GM03348 (cell line): ENCODE measurements at regions not wholly inside any gene's neighbourhood (a gene's known extent, or its start where the extent isn't known, plus 50 kb on each side); places are given as distances from the start of the nearest gene placed in this dataset.
A peak's percentile ranks its signal among the peaks of the same experiment; 100 is the strongest.

Experiments
- DNase-seq: peaks from one replicate; pipeline ENCODE4 v3.0.0; 2012; ENCODE audit warnings: low spot score

DNA sequence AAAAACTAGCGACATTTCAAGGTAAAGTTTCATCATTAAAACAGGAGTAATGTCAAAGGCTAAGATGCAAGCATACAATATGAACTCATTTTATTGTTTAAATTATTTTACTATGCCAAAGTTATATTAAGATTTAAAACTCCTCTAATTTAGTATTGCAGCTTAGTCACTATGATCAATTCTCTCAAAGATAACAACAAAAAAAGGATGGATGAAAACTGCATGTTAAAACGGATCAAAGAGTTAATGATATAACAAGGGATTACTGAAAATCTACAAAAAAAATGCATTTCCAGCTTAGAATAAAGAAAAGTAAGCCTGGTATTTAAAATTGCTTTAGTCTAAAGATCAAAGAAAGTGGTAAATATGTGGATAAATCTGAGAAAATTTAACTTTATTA lies 587.8 kb upstream of the PCDH20 start:
- DNase-seq, result no peak

DNA sequence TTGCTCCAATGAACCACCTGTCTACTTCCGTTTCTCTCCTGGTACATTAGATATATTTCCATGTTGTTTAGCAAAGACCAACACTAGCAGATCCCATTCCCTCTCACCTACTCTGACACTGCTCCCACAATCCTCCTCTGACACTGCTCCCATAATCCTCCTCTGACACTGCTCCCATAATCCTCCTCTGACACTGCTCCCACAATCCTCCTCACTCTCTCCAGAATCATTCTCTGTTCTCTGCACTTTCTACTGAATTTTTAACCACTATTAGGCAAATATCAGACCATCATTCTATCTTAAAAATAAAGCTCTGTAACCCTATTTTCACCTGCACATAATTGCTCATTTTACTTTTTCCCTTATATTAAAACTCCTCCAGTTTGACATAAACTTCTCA lies 578.5 kb upstream of the PCDH20 start:
- DNase-seq, result no peak

GRCh38 chr13:61989978-61990377 lies 574.3 kb upstream of the PCDH20 start:
- DNase-seq, result no peak

GRCh38 chr13:61988810-61989209 lies 573.2 kb upstream of the PCDH20 start:
- DNase-seq, result no peak

DNA sequence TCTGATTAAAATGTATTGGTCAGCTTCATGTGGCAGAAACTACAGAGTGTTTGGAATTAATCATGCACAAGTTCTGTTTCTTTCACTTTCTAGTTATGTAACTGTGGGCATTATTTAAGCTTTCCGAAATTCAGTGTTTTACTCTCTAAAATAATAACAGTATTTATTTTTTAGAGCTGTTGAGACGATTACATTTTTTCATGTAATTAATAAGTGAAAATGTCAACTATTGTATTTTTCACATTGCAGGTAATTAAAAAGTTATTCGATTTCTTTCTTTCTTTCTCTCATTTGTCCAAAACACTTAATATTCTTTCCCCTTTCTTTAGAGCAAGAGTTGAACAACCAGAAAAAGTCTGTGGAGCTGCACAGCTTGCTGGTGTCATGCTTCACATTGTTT lies 559.4 kb upstream of the PCDH20 start:
- DNase-seq, result no peak

- no peak for DNase-seq
Measured at GRCh38 chr13:61965756-61966155, 550.1 kb upstream of the PCDH20 start.

- no peak for DNase-seq
Measured at GRCh38 chr13:61960981-61961380, 545.3 kb upstream of the PCDH20 start.

DNA sequence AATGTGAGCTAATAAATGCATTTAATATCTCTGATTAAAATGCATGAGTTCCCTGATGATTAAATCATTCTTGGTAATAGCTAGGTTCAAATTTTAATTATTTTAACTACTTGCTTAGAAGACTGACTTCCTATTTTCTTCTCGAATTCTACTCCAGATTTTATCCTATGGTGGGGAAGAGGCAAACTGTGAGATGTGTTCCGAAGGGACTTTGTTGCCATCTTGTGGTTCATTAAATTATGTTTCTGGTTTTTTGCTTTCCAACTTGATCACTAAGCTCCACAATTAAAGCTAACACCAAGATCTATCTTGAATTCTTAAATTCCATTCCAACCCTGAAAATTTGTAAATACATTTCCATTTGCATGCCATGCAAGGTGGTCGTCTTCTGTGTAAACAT lies 538.4 kb upstream of the PCDH20 start:
- DNase-seq, result peak; percentile 2

DNA sequence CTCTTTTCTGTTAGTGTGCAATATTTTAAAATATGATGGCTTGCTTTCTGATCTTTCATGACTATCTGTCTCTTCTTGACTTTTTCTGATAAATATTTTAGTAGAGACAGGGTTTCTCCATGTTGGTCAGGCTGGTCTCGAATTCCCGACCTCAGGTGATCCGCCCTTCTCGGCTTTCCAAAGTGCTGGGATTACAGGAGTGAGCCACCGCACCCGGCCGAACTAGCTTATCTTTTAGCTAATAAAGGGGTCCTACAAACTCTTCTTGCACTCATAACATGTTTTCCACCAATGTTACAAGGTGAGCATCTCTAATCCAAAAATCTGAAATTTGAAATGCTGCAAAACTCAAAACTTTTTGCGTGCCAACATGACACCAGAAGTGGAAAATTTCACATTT lies 535.2 kb upstream of the PCDH20 start:
- DNase-seq, result no peak

DNA sequence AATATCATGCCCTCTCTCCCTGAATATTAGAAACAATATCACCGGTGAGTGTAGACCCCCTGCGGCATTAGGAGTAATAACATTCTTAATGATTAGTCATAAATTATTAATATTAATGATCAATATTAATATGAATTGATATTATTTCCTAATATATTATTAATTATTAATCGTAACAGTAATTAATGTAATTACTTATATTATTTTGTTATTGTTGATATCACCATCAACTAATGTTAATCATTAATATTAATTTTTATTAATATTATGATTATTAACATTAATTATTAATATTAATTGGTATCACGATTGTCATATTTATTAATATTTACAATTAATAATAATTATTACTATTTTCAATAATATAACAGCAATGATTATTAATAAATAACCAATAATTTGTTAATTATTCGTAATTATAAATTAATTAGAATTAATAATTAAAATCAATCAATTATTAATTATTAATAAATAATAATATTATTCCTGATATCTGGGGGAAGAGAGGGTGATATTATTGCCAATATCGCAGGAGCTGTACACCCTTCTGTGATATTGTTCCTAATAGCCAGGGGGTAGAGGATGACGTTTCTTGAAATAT lies 528.8 kb upstream of the PCDH20 start:
- DNase-seq, result no peak

DNA sequence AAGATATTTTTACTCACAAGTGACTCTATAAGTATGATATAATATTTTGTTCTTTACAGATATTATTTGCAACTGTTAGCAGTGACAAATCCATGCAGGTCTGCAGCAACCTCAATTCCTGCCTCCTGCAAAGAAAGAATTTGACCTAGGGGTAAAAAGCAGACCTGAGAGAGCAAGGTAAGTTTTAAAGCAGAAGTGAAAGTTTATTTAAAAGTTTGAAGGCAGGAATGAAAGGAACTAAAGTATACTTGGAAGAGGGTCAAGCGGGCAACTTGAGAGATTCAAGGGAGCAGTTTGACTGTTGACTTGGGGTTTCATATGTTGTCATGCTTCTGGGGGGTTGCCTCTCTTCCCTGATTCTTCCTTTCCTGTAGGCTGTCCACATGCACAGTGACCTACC lies 520.1 kb upstream of the PCDH20 start:
- DNase-seq, result no peak

DNA sequence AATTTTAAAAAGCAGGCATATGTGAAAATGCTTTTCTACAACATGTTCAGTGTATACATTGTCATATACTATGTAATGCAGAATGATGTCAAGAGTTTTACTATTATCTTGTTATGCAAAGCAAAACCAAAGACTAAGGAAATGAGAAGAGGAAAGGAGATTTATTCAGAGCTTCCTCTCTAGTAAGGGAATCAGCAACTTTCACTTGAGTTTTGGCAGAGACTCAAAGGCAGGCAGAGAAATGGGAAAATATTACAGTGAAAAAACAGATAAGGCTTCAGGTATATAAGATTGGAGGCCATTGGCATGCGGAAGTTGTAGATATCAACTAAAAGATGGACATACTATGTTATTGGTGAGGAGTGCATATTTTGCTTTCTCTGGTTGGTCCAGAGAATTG lies 512.0 kb upstream of the PCDH20 start:
- DNase-seq, result no peak

DNA sequence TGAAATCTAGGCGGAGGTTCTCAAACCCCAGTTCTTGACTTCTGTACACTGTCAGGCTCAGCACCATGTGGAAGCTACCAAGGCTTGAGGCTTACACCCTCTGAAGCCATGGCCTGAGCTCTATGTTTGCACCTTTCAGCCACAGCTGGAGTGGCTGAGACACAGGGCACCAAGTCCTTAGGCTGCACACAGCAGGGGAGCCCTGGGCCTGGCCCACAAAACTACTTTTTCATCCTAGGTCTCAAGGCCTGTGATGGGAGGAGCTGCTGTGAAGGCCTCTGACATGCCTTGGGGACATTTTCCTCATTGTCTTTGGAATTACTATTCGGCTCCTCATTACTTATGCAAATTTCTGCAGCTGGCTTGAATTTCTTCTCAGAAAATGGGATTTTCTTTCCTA lies 503.2 kb upstream of the PCDH20 start:
- no peak for DNase-seq

GRCh38 chr13:61916483-61916882 lies 500.8 kb upstream of the PCDH20 start:
- no peak for DNase-seq

- no peak for DNase-seq
Measured at GRCh38 chr13:61913183-61913582, 497.5 kb upstream of the PCDH20 start.

DNA sequence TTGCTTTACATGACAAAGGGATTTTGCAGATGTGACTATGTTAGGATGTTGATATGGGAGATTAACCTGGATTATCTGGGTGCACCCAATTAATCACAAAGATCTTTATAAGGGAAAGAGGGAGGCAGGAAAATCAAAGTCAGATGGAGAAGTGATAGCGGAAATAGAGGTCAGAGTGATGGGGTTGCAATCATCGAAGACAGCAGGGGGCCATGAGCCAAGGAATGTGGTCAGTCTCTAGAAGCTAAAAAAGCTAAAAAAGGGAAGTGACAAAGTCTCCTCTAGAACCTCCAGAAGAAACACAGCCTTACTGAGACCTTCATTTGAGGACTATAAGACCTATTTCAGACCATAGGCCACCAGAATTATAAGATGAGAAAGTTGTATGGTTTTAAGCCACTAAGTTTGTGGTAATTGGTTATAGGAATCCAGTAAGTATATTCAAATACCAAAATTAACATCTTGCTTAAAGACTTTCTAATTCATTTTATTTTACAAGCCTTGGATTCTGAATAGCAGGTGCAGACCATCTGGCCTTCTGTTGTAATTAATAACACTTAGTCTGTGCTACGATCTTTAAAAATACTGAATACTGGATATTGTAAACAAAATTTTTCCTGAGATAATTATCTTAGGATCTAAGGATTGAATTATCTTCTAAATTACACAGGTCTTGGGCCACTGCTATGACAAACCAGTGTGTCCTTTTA lies 493.4 kb upstream of the PCDH20 start:
- DNase-seq, result no peak

GRCh38 chr13:61905054-61905453 lies 489.4 kb upstream of the PCDH20 start:
- no peak for DNase-seq

DNA sequence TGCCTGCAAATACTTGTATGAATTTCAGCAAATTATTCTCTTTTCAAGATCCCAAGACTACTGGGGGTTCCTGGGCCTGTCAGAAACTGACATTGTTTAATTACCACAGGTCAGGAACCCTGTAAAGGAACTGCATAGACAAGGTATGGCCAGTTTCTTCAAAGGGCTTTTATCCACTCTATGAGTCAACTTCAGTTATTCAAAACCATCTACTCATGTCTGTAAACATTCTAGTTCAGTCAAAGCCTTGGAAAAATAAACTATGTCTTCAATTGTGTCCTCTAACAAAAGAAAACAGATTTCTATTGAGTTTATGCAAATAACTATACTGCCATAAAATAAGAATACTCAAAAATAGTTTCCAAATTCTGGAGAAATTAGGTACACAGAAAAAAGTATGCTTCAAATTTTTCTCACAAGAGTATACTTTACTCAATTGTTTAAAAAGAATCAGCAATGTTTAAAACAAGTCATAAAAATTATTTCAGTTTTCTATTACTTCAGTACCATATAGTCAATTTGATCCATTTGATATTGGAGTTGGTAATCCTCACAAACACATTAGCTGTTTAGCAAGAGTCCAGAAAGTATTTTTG lies 486.4 kb upstream of the PCDH20 start:
- DNase-seq, result no peak

DNA sequence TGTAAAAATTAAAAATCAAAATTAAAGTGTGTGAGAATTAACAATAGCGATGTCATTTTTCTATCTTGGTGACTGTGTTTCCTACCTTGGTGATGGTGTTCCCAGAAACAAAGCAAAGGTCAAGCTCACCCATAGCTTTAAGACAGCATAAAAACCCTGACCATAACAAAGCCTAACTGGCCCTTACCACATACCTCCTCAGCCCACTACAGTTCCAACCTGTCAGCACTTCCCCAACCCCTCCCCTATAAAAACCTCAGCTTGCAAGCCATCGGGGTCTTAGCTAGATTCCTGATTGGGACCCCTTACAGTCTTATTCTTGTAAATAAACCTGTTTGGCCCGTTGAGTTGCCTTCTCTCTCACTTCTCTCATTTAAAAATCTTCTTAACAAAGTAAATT lies 484.4 kb upstream of the PCDH20 start:
- DNase-seq, result no peak

GRCh38 chr13:61898207-61898606 lies 482.6 kb upstream of the PCDH20 start:
- no peak for DNase-seq

DNA sequence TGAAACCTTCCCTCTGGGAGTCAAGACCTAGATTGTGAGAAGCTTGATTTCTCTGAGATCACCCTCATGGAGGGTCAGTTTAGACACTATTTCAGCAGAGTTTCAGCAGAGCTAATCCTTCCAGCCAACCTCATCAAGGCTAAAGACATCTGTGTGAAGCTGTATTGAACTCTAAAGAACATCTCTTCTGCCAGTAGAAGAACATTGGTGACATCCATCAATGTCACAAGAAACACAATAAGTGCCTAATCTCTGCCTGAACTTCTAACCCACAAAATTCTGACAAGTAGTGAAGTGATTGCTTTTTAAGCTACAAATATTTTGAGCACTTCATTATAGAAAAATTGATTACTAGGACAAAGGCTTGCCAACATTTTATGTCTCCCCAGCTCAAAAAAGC lies 475.8 kb upstream of the PCDH20 start:
- no peak for DNase-seq

DNA sequence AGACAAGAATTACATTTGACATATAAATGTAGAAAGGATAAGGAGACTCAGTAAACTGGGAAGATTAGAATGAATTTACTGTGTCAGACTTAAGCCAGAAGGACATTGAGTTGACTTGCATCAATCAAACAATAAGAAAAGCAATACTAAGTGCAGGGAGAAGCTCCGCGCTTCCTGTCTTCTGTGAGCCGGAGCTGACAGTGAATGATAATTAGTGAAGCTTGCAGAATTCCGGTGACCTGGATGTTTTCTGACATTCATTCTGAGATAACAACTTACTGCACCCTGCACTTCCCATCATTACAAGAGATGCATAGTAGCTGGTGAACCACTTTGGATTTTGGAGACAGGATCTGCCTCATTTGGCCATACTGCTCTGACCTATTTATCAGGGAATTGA lies 469.2 kb upstream of the PCDH20 start:
- DNase-seq, result no peak

- DNase-seq, result peak; percentile 13
Measured at GRCh38 chr13:61880578-61881283, 465.1 kb upstream of the PCDH20 start.
